ENCODE measurements at regions not wholly inside any gene's neighbourhood (a gene's known extent, or its start where the extent isn't known, plus 50 kb on each side); places are given as distances from the start of the nearest gene placed in this dataset.

DNA sequence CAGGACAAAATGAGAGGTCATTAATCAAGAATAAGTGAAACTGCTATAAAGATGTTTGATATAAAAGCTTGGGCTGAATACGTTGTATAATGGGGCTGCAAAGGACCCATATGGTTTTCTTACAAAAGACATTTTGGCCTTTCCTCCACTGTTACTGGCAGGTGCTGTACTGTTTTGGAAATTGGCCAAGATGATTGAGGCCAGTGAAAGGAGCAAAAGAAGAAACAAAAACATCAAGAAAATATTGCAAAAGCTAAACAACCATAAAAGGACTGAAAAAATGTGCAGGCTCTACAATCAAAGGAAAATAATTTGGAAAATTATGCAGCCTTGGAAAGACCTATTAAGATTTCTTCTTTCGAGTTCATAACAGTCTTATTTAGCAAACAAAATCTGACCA lies 222.2 kb upstream of the PPP1R2C start:
- H3K27me3 ChIP-seq (ENCODE audit: control insufficient read depth in 2 of 2, insufficient read depth in 1 of 2, low read length in 1 of 2): no peaks in the 10 kb centered on the region
- no peak overlapping the region for H3K4me3 ChIP-seq (ENCODE audit: low read length in 2 of 2)
- no peak for DNase-seq (ENCODE audit: low read depth in 6 of 9, low spot score in 9 of 9)
- no peaks in the 10 kb centered on the region for H3K36me3 ChIP-seq (ENCODE audit: control insufficient read depth in 2 of 2, insufficient read depth in 2 of 2, low read length in 1 of 2)
- H3K9me3 ChIP-seq (ENCODE audit: control insufficient read depth in 2 of 2, insufficient read depth in 1 of 2, low read length in 1 of 2): no peaks in the 10 kb centered on the region
- WGBS: 97% methylated on average over 2 of the region's 2 CpGs
- no peak overlapping the region for H3K27ac ChIP-seq (ENCODE audit: low read depth in 1 of 2, low read length in 1 of 2)
- no peaks in the 10 kb centered on the region for H3K4me1 ChIP-seq (ENCODE audit: control insufficient read depth in 2 of 2, insufficient read depth in 2 of 2, low read length in 2 of 2)

DNA sequence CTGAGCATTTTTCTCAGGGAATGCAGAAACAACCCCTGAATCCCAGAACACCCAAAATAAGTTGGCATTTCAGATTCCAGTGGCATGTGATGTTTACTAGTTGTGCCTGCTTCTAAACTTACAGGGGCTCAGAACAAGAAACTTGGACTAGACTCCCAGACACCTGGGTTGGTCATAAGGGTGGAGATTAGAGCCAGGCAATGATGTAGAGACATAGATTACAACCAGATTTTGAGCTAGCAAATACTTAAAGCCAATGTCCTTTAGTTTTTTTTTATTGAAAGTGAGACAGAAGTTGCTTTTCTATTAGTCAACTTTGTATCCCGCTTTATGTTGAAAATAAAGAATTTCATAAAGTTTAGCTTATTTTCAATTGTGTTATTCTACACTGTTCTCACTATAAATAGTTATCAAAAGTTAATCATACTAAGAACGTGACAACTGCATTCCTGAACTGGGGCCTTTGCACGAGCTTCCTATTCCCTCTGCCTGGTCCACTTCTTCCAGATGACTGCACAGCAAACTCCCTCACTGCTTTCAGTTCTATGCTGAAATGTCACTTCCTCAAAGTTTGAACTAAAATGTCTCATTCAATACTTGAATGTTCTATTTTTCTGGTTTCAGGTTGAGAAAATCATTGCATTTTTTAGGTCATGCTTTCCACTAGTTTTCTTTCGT lies 224.7 kb upstream of the PPP1R2C start:
- no peak overlapping the region for H3K27ac ChIP-seq (ENCODE audit: low read depth in 1 of 2, low read length in 1 of 2)
- no peak for DNase-seq (ENCODE audit: low read depth in 6 of 9, low spot score in 9 of 9)
- no peaks in the 10 kb centered on the region for H3K36me3 ChIP-seq (ENCODE audit: control insufficient read depth in 2 of 2, insufficient read depth in 2 of 2, low read length in 1 of 2)
- H3K4me3 ChIP-seq (ENCODE audit: low read length in 2 of 2): no peak overlapping the region
- 94% methylated on average over 4 of the region's 4 CpGs for WGBS
- no peaks in the 10 kb centered on the region for H3K9me3 ChIP-seq (ENCODE audit: control insufficient read depth in 2 of 2, insufficient read depth in 1 of 2, low read length in 1 of 2)
- H3K4me1 ChIP-seq (ENCODE audit: control insufficient read depth in 2 of 2, insufficient read depth in 2 of 2, low read length in 2 of 2): no peaks in the 10 kb centered on the region
- H3K27me3 ChIP-seq (ENCODE audit: control insufficient read depth in 2 of 2, insufficient read depth in 1 of 2, low read length in 1 of 2): no peaks in the 10 kb centered on the region

DNA sequence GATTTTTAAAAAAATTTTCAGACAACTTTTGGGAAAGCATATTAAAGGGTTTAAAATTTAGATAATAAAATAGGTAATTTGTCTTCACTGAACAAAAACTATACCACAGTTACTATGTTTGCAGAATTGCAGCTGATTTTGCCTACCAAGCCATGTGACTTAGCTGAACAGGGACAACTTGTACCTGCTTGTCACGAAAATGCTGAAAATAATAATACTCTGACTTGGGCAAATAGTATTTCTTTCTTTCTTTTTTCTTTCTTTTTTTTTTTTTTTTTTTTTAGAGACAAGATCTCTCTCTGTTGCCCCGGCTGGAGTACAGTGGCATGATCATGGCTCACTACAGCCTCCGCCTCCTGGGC lies 225.2 kb upstream of the PPP1R2C start:
- no peaks in the 10 kb centered on the region for H3K9me3 ChIP-seq (ENCODE audit: control insufficient read depth in 2 of 2, insufficient read depth in 1 of 2, low read length in 1 of 2)
- H3K4me1 ChIP-seq (ENCODE audit: control insufficient read depth in 2 of 2, insufficient read depth in 2 of 2, low read length in 2 of 2): no peaks in the 10 kb centered on the region
- H3K27me3 ChIP-seq (ENCODE audit: control insufficient read depth in 2 of 2, insufficient read depth in 1 of 2, low read length in 1 of 2): no peaks in the 10 kb centered on the region
- H3K4me3 ChIP-seq (ENCODE audit: low read length in 2 of 2): no peak overlapping the region
- no peak overlapping the region for H3K27ac ChIP-seq (ENCODE audit: low read depth in 1 of 2, low read length in 1 of 2)
- H3K36me3 ChIP-seq (ENCODE audit: control insufficient read depth in 2 of 2, insufficient read depth in 2 of 2, low read length in 1 of 2): no peaks in the 10 kb centered on the region
- WGBS: 98% methylated on average over 3 of the region's 3 CpGs
- no peak for DNase-seq (ENCODE audit: low read depth in 6 of 9, low spot score in 9 of 9)

DNA sequence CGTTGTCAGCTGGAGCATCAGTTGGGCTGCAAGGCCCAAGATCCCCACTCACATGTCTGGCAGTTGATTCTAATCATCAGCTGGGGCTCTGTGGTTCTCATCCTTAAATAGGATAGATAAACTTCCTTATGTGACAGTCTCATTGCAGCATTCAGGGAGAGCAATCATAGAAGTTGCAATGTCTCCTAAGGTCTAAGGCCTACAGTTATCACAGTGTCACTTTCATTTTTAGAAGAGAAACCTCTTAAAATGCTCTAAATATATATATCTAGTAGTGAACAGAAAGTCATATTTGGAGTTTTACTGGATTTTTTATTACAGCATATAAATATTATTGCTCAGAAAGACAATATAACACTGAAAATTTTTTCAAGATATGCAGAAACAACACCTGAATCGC lies 226.0 kb upstream of the PPP1R2C start:
- Histone ChIP-seq H3K36me3 (ENCODE audit: control insufficient read depth in 2 of 2, insufficient read depth in 2 of 2, low read length in 1 of 2) (no peaks in the 10 kb centered on the region), H3K27me3 (ENCODE audit: control insufficient read depth in 2 of 2, insufficient read depth in 1 of 2, low read length in 1 of 2) (no peaks in the 10 kb centered on the region), H3K4me3 (ENCODE audit: low read length in 2 of 2) (no peak overlapping the region), H3K9me3 (ENCODE audit: control insufficient read depth in 2 of 2, insufficient read depth in 1 of 2, low read length in 1 of 2) (no peaks in the 10 kb centered on the region), H3K27ac (ENCODE audit: low read depth in 1 of 2, low read length in 1 of 2) (no peak overlapping the region), H3K4me1 (ENCODE audit: control insufficient read depth in 2 of 2, insufficient read depth in 2 of 2, low read length in 2 of 2) (no peaks in the 10 kb centered on the region)
- DNase-seq (ENCODE audit: low read depth in 6 of 9, low spot score in 9 of 9): no peak
- 90% methylated on average over 2 of the region's 2 CpGs for WGBS

DNA sequence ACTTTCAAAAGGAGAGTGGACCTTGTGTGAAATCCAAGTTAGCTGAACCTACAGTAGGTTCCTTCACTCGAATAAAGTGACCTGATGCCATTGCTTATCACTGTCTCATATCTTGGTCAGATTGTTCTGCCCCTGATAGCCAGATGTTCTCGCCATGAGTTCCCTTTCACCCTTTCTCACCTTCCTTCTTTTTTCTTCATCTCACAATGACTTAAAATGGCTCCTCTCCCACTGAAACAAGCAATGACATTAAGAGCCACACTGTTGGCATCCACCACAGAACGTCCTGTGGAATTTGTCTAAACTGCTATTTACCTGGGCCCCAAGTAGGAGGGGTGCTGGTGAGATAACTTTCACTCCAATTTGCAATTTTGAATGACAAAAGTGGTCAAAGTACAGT lies 227.6 kb upstream of the PPP1R2C start:
- no peaks in the 10 kb centered on the region for H3K27me3 ChIP-seq (ENCODE audit: control insufficient read depth in 2 of 2, insufficient read depth in 1 of 2, low read length in 1 of 2)
- WGBS: 91% methylated on average over 3 of the region's 3 CpGs
- no peak for DNase-seq (ENCODE audit: low read depth in 6 of 9, low spot score in 9 of 9)
- no peak overlapping the region for H3K4me3 ChIP-seq (ENCODE audit: low read length in 2 of 2)
- no peaks in the 10 kb centered on the region for H3K4me1 ChIP-seq (ENCODE audit: control insufficient read depth in 2 of 2, insufficient read depth in 2 of 2, low read length in 2 of 2)
- no peaks in the 10 kb centered on the region for H3K9me3 ChIP-seq (ENCODE audit: control insufficient read depth in 2 of 2, insufficient read depth in 1 of 2, low read length in 1 of 2)
- H3K36me3 ChIP-seq (ENCODE audit: control insufficient read depth in 2 of 2, insufficient read depth in 2 of 2, low read length in 1 of 2): no peaks in the 10 kb centered on the region
- H3K27ac ChIP-seq (ENCODE audit: low read depth in 1 of 2, low read length in 1 of 2): no peak overlapping the region

DNA sequence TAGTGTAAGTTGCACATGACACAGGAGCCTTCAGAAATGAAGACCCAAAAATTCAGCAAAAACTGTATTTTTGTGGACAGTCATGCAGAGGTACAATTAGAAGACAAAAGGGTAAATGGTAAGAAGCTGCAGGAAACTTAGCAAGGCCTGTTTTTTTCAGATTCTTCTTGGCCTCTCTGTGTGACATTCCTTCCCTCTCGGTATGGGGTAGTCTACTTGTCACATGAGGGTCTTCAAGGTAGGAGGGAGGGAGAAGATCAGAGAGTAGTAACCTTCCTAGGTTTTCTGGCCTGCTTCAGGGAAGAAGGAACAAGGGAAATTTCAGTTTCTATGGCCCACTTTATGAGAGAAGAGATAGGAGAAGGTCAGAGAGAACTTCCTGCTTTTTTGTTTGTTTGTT lies 230.4 kb upstream of the PPP1R2C start:
- WGBS: 100% methylated on average over 1 of the region's 1 CpG
- H3K27ac ChIP-seq (ENCODE audit: low read depth in 1 of 2, low read length in 1 of 2): no peak overlapping the region
- H3K27me3 ChIP-seq (ENCODE audit: control insufficient read depth in 2 of 2, insufficient read depth in 1 of 2, low read length in 1 of 2): no peaks in the 10 kb centered on the region
- H3K36me3 ChIP-seq (ENCODE audit: control insufficient read depth in 2 of 2, insufficient read depth in 2 of 2, low read length in 1 of 2): no peaks in the 10 kb centered on the region
- H3K4me3 ChIP-seq (ENCODE audit: low read length in 2 of 2): no peak overlapping the region
- H3K9me3 ChIP-seq (ENCODE audit: control insufficient read depth in 2 of 2, insufficient read depth in 1 of 2, low read length in 1 of 2): no peaks in the 10 kb centered on the region
- no peak for DNase-seq (ENCODE audit: low read depth in 6 of 9, low spot score in 9 of 9)
- H3K4me1 ChIP-seq (ENCODE audit: control insufficient read depth in 2 of 2, insufficient read depth in 2 of 2, low read length in 2 of 2): no peaks in the 10 kb centered on the region

DNA sequence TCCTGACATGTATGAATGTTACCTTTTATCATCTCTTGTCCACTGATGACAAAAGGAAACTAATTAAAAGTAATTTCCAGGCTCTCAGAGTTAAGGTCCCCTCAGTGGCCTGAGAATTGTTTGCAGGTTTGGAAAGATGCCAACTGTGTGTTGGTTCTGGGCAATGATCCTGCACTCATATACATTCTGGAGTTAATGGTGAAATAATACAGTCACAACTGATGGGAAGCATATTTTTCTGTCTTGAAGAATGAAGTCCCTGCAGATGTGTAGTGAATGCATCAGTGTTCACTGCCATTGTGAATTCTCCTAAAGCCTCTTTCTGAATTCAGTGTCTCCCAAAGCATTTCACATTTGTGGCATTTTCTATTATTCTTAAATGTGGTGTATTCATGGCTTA lies 238.1 kb upstream of the PPP1R2C start:
- H3K4me1 ChIP-seq (ENCODE audit: control insufficient read depth in 2 of 2, insufficient read depth in 2 of 2, low read length in 2 of 2): no peaks in the 10 kb centered on the region
- H3K4me3 ChIP-seq (ENCODE audit: low read length in 2 of 2): no peak overlapping the region
- no peaks in the 10 kb centered on the region for H3K36me3 ChIP-seq (ENCODE audit: control insufficient read depth in 2 of 2, insufficient read depth in 2 of 2, low read length in 1 of 2)
- H3K9me3 ChIP-seq (ENCODE audit: control insufficient read depth in 2 of 2, insufficient read depth in 1 of 2, low read length in 1 of 2): no peaks in the 10 kb centered on the region
- DNase-seq (ENCODE audit: low read depth in 6 of 9, low spot score in 9 of 9): no peak
- H3K27ac ChIP-seq (ENCODE audit: low read depth in 1 of 2, low read length in 1 of 2): no peak overlapping the region
- no peaks in the 10 kb centered on the region for H3K27me3 ChIP-seq (ENCODE audit: control insufficient read depth in 2 of 2, insufficient read depth in 1 of 2, low read length in 1 of 2)

DNA sequence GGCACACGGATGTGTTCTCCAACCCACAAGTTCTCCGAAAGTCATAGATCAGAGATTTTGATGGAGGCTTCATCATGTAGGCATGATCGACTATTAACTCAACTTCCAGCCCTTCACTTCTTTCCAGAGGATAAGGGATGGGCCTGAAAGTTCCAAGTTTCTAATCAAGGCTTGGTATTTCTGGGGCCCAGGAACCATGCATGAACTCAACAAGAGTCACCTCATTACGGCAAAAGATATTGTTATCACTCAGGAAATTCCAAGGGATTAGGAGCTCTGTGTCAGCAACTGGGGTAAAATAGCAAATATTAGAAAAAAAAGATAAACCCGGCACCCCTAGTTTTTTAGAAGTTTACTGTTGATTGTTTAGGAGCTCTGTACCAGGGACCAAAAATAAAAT lies 240.1 kb upstream of the PPP1R2C start:
- Histone ChIP-seq H3K4me3 (ENCODE audit: low read length in 2 of 2) (no peak overlapping the region), H3K4me1 (ENCODE audit: control insufficient read depth in 2 of 2, insufficient read depth in 2 of 2, low read length in 2 of 2) (no peaks in the 10 kb centered on the region), H3K27me3 (ENCODE audit: control insufficient read depth in 2 of 2, insufficient read depth in 1 of 2, low read length in 1 of 2) (no peaks in the 10 kb centered on the region), H3K36me3 (ENCODE audit: control insufficient read depth in 2 of 2, insufficient read depth in 2 of 2, low read length in 1 of 2) (no peaks in the 10 kb centered on the region), H3K9me3 (ENCODE audit: control insufficient read depth in 2 of 2, insufficient read depth in 1 of 2, low read length in 1 of 2) (no peaks in the 10 kb centered on the region), H3K27ac (ENCODE audit: low read depth in 1 of 2, low read length in 1 of 2) (no peak overlapping the region)
- no peak for DNase-seq (ENCODE audit: low read depth in 6 of 9, low spot score in 9 of 9)
- WGBS: 98% methylated on average over 5 of the region's 5 CpGs

DNA sequence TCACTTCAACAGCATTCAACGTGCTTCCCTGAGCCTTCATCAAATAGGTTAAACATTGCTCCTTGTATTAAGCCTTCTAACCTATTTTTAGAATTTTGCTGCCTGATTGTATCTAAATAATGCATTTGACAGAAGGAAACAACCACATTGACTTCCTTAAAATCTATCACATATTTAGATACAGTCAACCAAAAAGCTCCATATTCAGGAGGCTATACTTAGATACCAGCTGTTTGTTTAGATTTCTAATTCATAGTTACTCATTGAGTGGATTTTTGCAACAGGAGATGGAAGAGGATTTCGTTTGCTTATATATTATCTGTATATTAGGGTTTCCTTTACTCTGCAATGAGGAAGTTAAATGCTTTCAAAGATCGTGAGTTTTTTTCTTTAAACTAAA lies 241.1 kb upstream of the PPP1R2C start:
- no peak overlapping the region for H3K27ac ChIP-seq (ENCODE audit: low read depth in 1 of 2, low read length in 1 of 2)
- peaks cover 0 to 3% of the 10 kb centered on the region in 2 donors for H3K9me3 ChIP-seq (ENCODE audit: control insufficient read depth in 2 of 2, insufficient read depth in 1 of 2, low read length in 1 of 2)
- 11% methylated on average over 3 of the region's 3 CpGs for WGBS
- H3K4me3 ChIP-seq (ENCODE audit: low read length in 2 of 2): no peak overlapping the region
- no peaks in the 10 kb centered on the region for H3K4me1 ChIP-seq (ENCODE audit: control insufficient read depth in 2 of 2, insufficient read depth in 2 of 2, low read length in 2 of 2)
- no peaks in the 10 kb centered on the region for H3K27me3 ChIP-seq (ENCODE audit: control insufficient read depth in 2 of 2, insufficient read depth in 1 of 2, low read length in 1 of 2)
- DNase-seq (ENCODE audit: low read depth in 6 of 9, low spot score in 9 of 9): no peak
- no peaks in the 10 kb centered on the region for H3K36me3 ChIP-seq (ENCODE audit: control insufficient read depth in 2 of 2, insufficient read depth in 2 of 2, low read length in 1 of 2)

DNA sequence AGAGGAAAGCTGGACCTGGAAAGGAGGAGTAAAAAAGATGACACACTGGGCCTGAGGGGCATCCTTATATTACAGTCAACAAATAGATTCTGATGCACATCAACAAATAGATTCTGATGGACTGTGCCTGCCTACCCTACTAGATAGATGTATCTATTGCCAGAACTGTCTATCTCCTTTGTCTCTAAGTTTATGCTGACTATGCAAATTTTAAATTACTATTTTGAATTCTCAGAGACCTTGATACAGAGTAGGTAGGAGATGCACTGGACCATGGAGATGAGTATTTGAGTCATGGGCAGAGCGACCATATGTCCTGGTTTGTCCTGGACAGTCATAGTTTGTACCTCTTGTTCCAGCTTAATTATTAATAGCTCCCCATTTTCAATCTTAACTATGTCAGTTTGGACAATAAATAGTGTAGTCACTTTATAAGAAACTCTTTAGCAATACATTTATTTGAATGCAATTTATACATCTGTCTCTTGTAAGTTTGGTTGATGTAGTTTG lies 247.9 kb upstream of the PPP1R2C start:
- Histone ChIP-seq H3K9me3 (ENCODE audit: control insufficient read depth in 2 of 2, insufficient read depth in 1 of 2, low read length in 1 of 2) (peaks cover 0 to 10% of the 10 kb centered on the region in 2 donors), H3K4me1 (ENCODE audit: control insufficient read depth in 2 of 2, insufficient read depth in 2 of 2, low read length in 2 of 2) (no peaks in the 10 kb centered on the region), H3K27ac (ENCODE audit: low read depth in 1 of 2, low read length in 1 of 2) (no peak overlapping the region), H3K4me3 (ENCODE audit: low read length in 2 of 2) (no peak overlapping the region), H3K27me3 (ENCODE audit: control insufficient read depth in 2 of 2, insufficient read depth in 1 of 2, low read length in 1 of 2) (no peaks in the 10 kb centered on the region), H3K36me3 (ENCODE audit: control insufficient read depth in 2 of 2, insufficient read depth in 2 of 2, low read length in 1 of 2) (no peaks in the 10 kb centered on the region)
- DNase-seq (ENCODE audit: low read depth in 6 of 9, low spot score in 9 of 9): no peak
- 92% methylated on average over 1 of the region's 1 CpG for WGBS
